H1 (cell line): ENCODE measurements at regions not wholly inside any gene's neighbourhood (a gene's known extent, or its start where the extent isn't known, plus 50 kb on each side); places are given as distances from the start of the nearest gene placed in this dataset.

Source experiments
- CTCF ChIA-PET: fragments of 300-600 bp; sonication (Branson Sonifier 250); formaldehyde crosslinking; loops from one replicate; lab custom pipeline; 2021; ENCODE audit not compliant: partially characterized antibody; lab: Charles Lee
- POLR2A ChIA-PET: fragments of 300-600 bp; sonication (Branson Sonifier 250); formaldehyde crosslinking; loops from one replicate; lab custom pipeline; 2021; ENCODE audit warnings: inconsistent platforms; ENCODE audit not compliant: partially characterized antibody; lab: Charles Lee
- DNase-seq, 2 experiments: peaks; one replicate each; pipeline versions ENCODE4 v3.0.0 to v3.0.0-alpha.2; 2010 to 2022; ENCODE audit warnings: low spot score in 2 of 2, low read depth in 1 of 2, mixed read lengths in 1 of 2
- FAIRE-seq: peaks from 2 replicates; lab custom pipeline; 2011; peaks lifted over from hg19 to GRCh38; lab: Jason Lieb, UNC
- H2AFZ ChIP-seq: 2 replicates; pipeline ENCODE4 v1.8.1; 2012; ENCODE audit warnings: low read length, inconsistent platforms
- H2AK5ac ChIP-seq: 2 replicates; pipeline ENCODE4 v1.6.1; 2013; ENCODE audit warnings: low read depth, low read length
- H2BK120ac ChIP-seq: replicated peaks from 2 replicates; pipeline ENCODE3; 2013; ENCODE audit warnings: low read depth, low read length, inconsistent platforms
- H2BK12ac ChIP-seq: 2 replicates; pipeline ENCODE4 v1.6.1; 2013; ENCODE audit warnings: low read depth, low read length
- H2BK15ac ChIP-seq: 2 replicates; pipeline ENCODE4 v1.6.1; 2013; ENCODE audit warnings: low read length
- H2BK20ac ChIP-seq: 2 replicates; pipeline ENCODE4 v1.6.1; 2013; ENCODE audit warnings: low read length
- H2BK5ac ChIP-seq: 2 replicates; pipeline ENCODE4 v1.6.1; 2013; ENCODE audit warnings: low read depth, low read length
- H3K14ac ChIP-seq: 2 replicates; pipeline ENCODE4 v1.6.1; 2013; ENCODE audit warnings: inconsistent platforms; ENCODE audit not compliant: insufficient read length
- H3K18ac ChIP-seq: 2 replicates; pipeline ENCODE4 v1.6.1; 2013; ENCODE audit warnings: low read length; ENCODE audit errors: extremely low read depth
- H3K23ac ChIP-seq: 2 replicates; pipeline ENCODE4 v1.6.1; 2013; ENCODE audit warnings: inconsistent platforms; ENCODE audit not compliant: insufficient read length
- H3K23me2 ChIP-seq: 2 replicates; pipeline ENCODE4 v1.6.1; 2013; ENCODE audit warnings: low read depth, low read length
- H3K27ac ChIP-seq: 2 replicates; pipeline ENCODE4 v1.6.1; 2011; ENCODE audit warnings: low read depth, low read length, inconsistent platforms
- H3K27me3 ChIP-seq, 4 experiments: replicated peaks in 1 of 4; 1 replicate in 1 of 4; 2 replicates in 3 of 4; pipeline versions ENCODE4 v1.6.1 to v1.8.1; 2011 to 2013; ENCODE audit warnings: low read length in 3 of 4, mild to moderate bottlenecking in 3 of 4, inconsistent platforms in 2 of 4, mixed read lengths in 2 of 4, moderate library complexity in 1 of 4; ENCODE audit not compliant: control insufficient read depth in 3 of 4, insufficient read depth in 3 of 4; ENCODE audit errors: extremely low read depth in 1 of 4
- H3K36me3 ChIP-seq, 4 experiments: 2 replicates each; pipeline versions ENCODE4 v1.6.1 to v1.8.1; 2011 to 2013; ENCODE audit warnings: mild to moderate bottlenecking in 4 of 4, low read length in 3 of 4, moderate library complexity in 2 of 4, control low read depth in 1 of 4, inconsistent platforms in 1 of 4; ENCODE audit not compliant: insufficient read depth in 4 of 4, control insufficient read depth in 2 of 4
- H3K4ac ChIP-seq: replicated peaks from 2 replicates; pipeline ENCODE3; 2013; ENCODE audit warnings: low read length, low read depth, mixed read lengths, inconsistent platforms; ENCODE audit not compliant: insufficient read length
- H3K4me1 ChIP-seq, 4 experiments: replicated peaks in 1 of 4; 1 replicate in 1 of 4; 2 replicates in 3 of 4; pipeline versions ENCODE4 v1.6.1 to v1.8.1; 2011 to 2013; ENCODE audit warnings: low read length in 3 of 4, inconsistent platforms in 2 of 4, mixed read lengths in 1 of 4; ENCODE audit not compliant: insufficient read depth in 4 of 4, control insufficient read depth in 3 of 4
- H3K4me2 ChIP-seq, 2 experiments: 2 replicates each; pipeline versions ENCODE4 v1.6.1 to v1.8.1; 2011 to 2013; ENCODE audit warnings: low read depth in 2 of 2, low read length in 2 of 2, control low read depth in 1 of 2, inconsistent platforms in 1 of 2, mild to moderate bottlenecking in 1 of 2; ENCODE audit not compliant: insufficient read depth in 1 of 2
- H3K4me3 ChIP-seq, 4 experiments: fragments of 200-600, 300-600 bp in 1 of 4; sonication (generic), shearing (Covaris generic), sonication (Bioruptor Twin) in 1 of 4; 2 replicates each; pipeline versions ENCODE4 v1.5.1 to v1.8.1; 2011 to 2016; ENCODE audit warnings: low read length in 4 of 4, low read depth in 3 of 4, control low read depth in 2 of 4, inconsistent platforms in 2 of 4, mild to moderate bottlenecking in 2 of 4, mixed read lengths in 1 of 4, moderate library complexity in 1 of 4; ENCODE audit not compliant: insufficient read depth in 2 of 4; ENCODE audit errors: extremely low read depth in 1 of 4
- H3K56ac ChIP-seq: replicated peaks from 2 replicates; pipeline ENCODE3; 2013; ENCODE audit warnings: low read depth, mild to moderate bottlenecking, mixed read lengths, low read length, inconsistent platforms; ENCODE audit not compliant: insufficient read length
- H3K79me1 ChIP-seq: 2 replicates; pipeline ENCODE4 v1.6.1; 2013; ENCODE audit warnings: low read depth, low read length, control low read depth
- H3K79me2 ChIP-seq, 2 experiments: 2 replicates each; pipeline versions ENCODE4 v1.6.1 to v1.8.1; 2012 to 2013; ENCODE audit warnings: low read length in 2 of 2, mild to moderate bottlenecking in 2 of 2, inconsistent platforms in 1 of 2; ENCODE audit not compliant: insufficient read depth in 2 of 2, control insufficient read depth in 1 of 2
- H3K9ac ChIP-seq, 4 experiments: replicated peaks in 1 of 4; 1 replicate in 1 of 4; 2 replicates in 3 of 4; pipeline versions ENCODE4 v1.6.1 to v1.8.1; 2011 to 2013; ENCODE audit warnings: low read depth in 3 of 4, low read length in 3 of 4, control low read depth in 2 of 4, mild to moderate bottlenecking in 2 of 4, moderate library complexity in 2 of 4, inconsistent platforms in 1 of 4; ENCODE audit errors: extremely low read depth in 1 of 4
- H3K9me3 ChIP-seq, 2 experiments: 2 replicates each; pipeline versions ENCODE4 v1.6.1 to v1.8.1; 2012 to 2013; ENCODE audit warnings: mild to moderate bottlenecking in 2 of 2, moderate library complexity in 2 of 2, control low read depth in 1 of 2, inconsistent platforms in 1 of 2, low read depth in 1 of 2, low read length in 1 of 2, mixed read lengths in 1 of 2; ENCODE audit not compliant: insufficient read depth in 2 of 2
- H4K20me1 ChIP-seq, 2 experiments: replicated peaks in 1 of 2; 2 replicates each; pipeline versions ENCODE3 to v1.8.1; 2011 to 2013; ENCODE audit warnings: inconsistent platforms in 2 of 2, low read length in 2 of 2, mild to moderate bottlenecking in 1 of 2; ENCODE audit not compliant: insufficient read depth in 2 of 2, control insufficient read depth in 1 of 2
- H4K5ac ChIP-seq: 2 replicates; pipeline ENCODE4 v1.6.1; 2013; ENCODE audit warnings: low read length, low read depth, mixed read lengths, inconsistent platforms; ENCODE audit not compliant: insufficient read length
- H4K8ac ChIP-seq: 2 replicates; pipeline ENCODE4 v1.8.0; 2013; ENCODE audit warnings: mild to moderate bottlenecking, moderate library complexity, low read length, inconsistent platforms; ENCODE audit not compliant: insufficient read depth; ENCODE audit errors: extremely low read depth
- H4K91ac ChIP-seq: replicated peaks from 2 replicates; pipeline ENCODE3; 2013; ENCODE audit warnings: low read length, mixed read lengths, inconsistent platforms; ENCODE audit not compliant: insufficient read length
- POU5F1 ChIP-seq: IDR thresholded peaks from 2 replicates; pipeline ENCODE4 v1.6.1; 2011; ENCODE audit warnings: low read depth, mild to moderate bottlenecking, low read length, moderate library complexity
- RFX5 ChIP-seq: IDR thresholded peaks from 2 replicates; pipeline ENCODE4 v1.6.1; 2011; ENCODE audit warnings: low read depth, low read length, improper control_type of control experiment, borderline replicate concordance
- SUZ12 ChIP-seq: fragments of 200-600 bp; sonication (generic); IDR thresholded peaks from 2 replicates; pipeline ENCODE4 v1.6.1; 2012; ENCODE audit warnings: mild to moderate bottlenecking, inconsistent platforms, low read length, moderate library complexity, mixed read lengths
- TF ChIP-seq, protein P1 (sequence below): IDR thresholded peaks from 2 replicates; pipeline ENCODE4 v1.6.1; 2012; ENCODE audit warnings: inconsistent platforms

GRCh38 chr7:10070899-10071298 lies 902.8 kb upstream of the PHF14 start:
- no peak for FAIRE-seq

More at GRCh38 chr7:10070899-10071298, 902.8 kb upstream of the PHF14 start:
- no peak overlapping the region for H3K56ac ChIP-seq
- H2AFZ ChIP-seq, result no peak overlapping the region
- no peak overlapping the region for H2AK5ac ChIP-seq
- no peak overlapping the region for H3K18ac ChIP-seq
- no peak overlapping the region for H3K9ac ChIP-seq
- no peak overlapping the region for H2BK120ac ChIP-seq
- no peak overlapping the region for H3K23ac ChIP-seq
- no peak overlapping the region for H4K5ac ChIP-seq
- no peak overlapping the region for H4K8ac ChIP-seq
- no peaks in the 10 kb centered on the region for H3K27me3 ChIP-seq
- H3K4me1 ChIP-seq, result no peaks in the 10 kb centered on the region
- no peak overlapping the region for H2BK15ac ChIP-seq
- no peaks in the 10 kb centered on the region for H4K20me1 ChIP-seq
- no peak overlapping the region for H2BK5ac ChIP-seq
- no peaks in the 10 kb centered on the region for H3K9me3 ChIP-seq
- CTCF ChIA-PET, result no interaction called here
- no peaks in the 10 kb centered on the region for H3K79me1 ChIP-seq
- POLR2A ChIA-PET, result no interaction called here
- H3K4me2 ChIP-seq, result no peak overlapping the region
- TF ChIP-seq SUZ12, result no peak
- TF ChIP-seq POU5F1, result no peak
- TF ChIP-seq RFX5, result no peak
- TF ChIP-seq, protein P1, sequence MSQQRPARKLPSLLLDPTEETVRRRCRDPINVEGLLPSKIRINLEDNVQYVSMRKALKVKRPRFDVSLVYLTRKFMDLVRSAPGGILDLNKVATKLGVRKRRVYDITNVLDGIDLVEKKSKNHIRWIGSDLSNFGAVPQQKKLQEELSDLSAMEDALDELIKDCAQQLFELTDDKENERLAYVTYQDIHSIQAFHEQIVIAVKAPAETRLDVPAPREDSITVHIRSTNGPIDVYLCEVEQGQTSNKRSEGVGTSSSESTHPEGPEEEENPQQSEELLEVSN, result no peak
- H3K23me2 ChIP-seq, result no peaks in the 10 kb centered on the region; the same call in 1 of the 2 replicates
- H3K4me3 ChIP-seq, result no peak overlapping the region
- H3K27ac ChIP-seq, result no peak overlapping the region
- no peaks in the 10 kb centered on the region for H3K36me3 ChIP-seq
- no peak overlapping the region for H4K91ac ChIP-seq
- DNase-seq, result no peak
- no peak overlapping the region for H3K4ac ChIP-seq
- no peak overlapping the region for H2BK12ac ChIP-seq
- no peak overlapping the region for H3K14ac ChIP-seq
- no peaks in the 10 kb centered on the region for H3K79me2 ChIP-seq
- no peak overlapping the region for H2BK20ac ChIP-seq
